ENCODE measurements at regions not wholly inside any gene's neighbourhood (a gene's known extent, or its start where the extent isn't known, plus 50 kb on each side); places are given as distances from the start of the nearest gene placed in this dataset.

GRCh38 chr4:162622664-162623063 lies 458.9 kb upstream of the FSTL5 start:
- no peak for TF ChIP-seq CTCF (IDR thresholded peaks at IDR 0.05; ENCODE audit: control insufficient read depth, insufficient read depth, low read depth, low read length, missing control alignments)
- H3K4me3 ChIP-seq (ENCODE audit: control insufficient read depth, low read depth, low read length) = no peak overlapping the region
- no peak for DNase-seq (ENCODE audit: low read depth)

- no peak for DNase-seq (ENCODE audit: low read depth)
- no peak for TF ChIP-seq CTCF (IDR thresholded peaks at IDR 0.05; ENCODE audit: control insufficient read depth, insufficient read depth, low read depth, low read length, missing control alignments)
- no peak overlapping the region for H3K4me3 ChIP-seq (ENCODE audit: control insufficient read depth, low read depth, low read length)
Measured at GRCh38 chr4:162610116-162610515, 446.3 kb upstream of the FSTL5 start.

- no peak overlapping the region for H3K4me3 ChIP-seq (ENCODE audit: control insufficient read depth, low read depth, low read length)
- DNase-seq (ENCODE audit: low read depth) = no peak
- no peak for TF ChIP-seq CTCF (IDR thresholded peaks at IDR 0.05; ENCODE audit: control insufficient read depth, insufficient read depth, low read depth, low read length, missing control alignments)
Measured at GRCh38 chr4:162586266-162586665, 422.5 kb upstream of the FSTL5 start.

GRCh38 chr4:162582180-162582579 lies 418.4 kb upstream of the FSTL5 start:
- no peak for TF ChIP-seq CTCF (IDR thresholded peaks at IDR 0.05; ENCODE audit: control insufficient read depth, insufficient read depth, low read depth, low read length, missing control alignments)
- DNase-seq (ENCODE audit: low read depth) = no peak

GRCh38 chr4:162565730-162566129 lies 401.9 kb upstream of the FSTL5 start:
- no peak for TF ChIP-seq CTCF (IDR thresholded peaks at IDR 0.05; ENCODE audit: control insufficient read depth, insufficient read depth, low read depth, low read length, missing control alignments)
- DNase-seq (ENCODE audit: low read depth) = no peak
- H3K4me3 ChIP-seq (ENCODE audit: control insufficient read depth, low read depth, low read length) = no peak overlapping the region

More at GRCh38 chr4:162582180-162582579, 418.4 kb upstream of the FSTL5 start:
- no peak overlapping the region for H3K4me3 ChIP-seq (ENCODE audit: control insufficient read depth, low read depth, low read length)

GRCh38 chr4:162560073-162560472 lies 396.3 kb upstream of the FSTL5 start:
- no peak for TF ChIP-seq CTCF (IDR thresholded peaks at IDR 0.05; ENCODE audit: control insufficient read depth, insufficient read depth, low read depth, low read length, missing control alignments)
- H3K4me3 ChIP-seq (ENCODE audit: control insufficient read depth, low read depth, low read length) = no peak overlapping the region
- DNase-seq (ENCODE audit: low read depth) = no peak

- H3K4me3 ChIP-seq (ENCODE audit: control insufficient read depth, low read depth, low read length) = no peak overlapping the region
- no peak for TF ChIP-seq CTCF (IDR thresholded peaks at IDR 0.05; ENCODE audit: control insufficient read depth, insufficient read depth, low read depth, low read length, missing control alignments)
- DNase-seq (ENCODE audit: low read depth) = no peak
Measured at GRCh38 chr4:162557516-162558106, 393.8 kb upstream of the FSTL5 start.
